GM12875 (cell line): ENCODE measurements at regions not wholly inside any gene's neighbourhood (a gene's known extent, or its start where the extent isn't known, plus 50 kb on each side); places are given as distances from the start of the nearest gene placed in this dataset.
A peak's percentile ranks its signal among the peaks of the same experiment; 100 is the strongest.

Experiments
- H3K4me3 ChIP-seq: one replicate; pipeline ENCODE4 v1.5.1; 2011; ENCODE audit warnings: low read depth, low read length, control low read depth
- CTCF ChIP-seq: IDR thresholded peaks from 2 replicates; pipeline ENCODE4 v1.5.1; 2011; ENCODE audit warnings: low read depth, mild to moderate bottlenecking, control low read depth, inconsistent platforms, low read length, moderate library complexity, borderline replicate concordance; ENCODE audit not compliant: insufficient read depth

DNA sequence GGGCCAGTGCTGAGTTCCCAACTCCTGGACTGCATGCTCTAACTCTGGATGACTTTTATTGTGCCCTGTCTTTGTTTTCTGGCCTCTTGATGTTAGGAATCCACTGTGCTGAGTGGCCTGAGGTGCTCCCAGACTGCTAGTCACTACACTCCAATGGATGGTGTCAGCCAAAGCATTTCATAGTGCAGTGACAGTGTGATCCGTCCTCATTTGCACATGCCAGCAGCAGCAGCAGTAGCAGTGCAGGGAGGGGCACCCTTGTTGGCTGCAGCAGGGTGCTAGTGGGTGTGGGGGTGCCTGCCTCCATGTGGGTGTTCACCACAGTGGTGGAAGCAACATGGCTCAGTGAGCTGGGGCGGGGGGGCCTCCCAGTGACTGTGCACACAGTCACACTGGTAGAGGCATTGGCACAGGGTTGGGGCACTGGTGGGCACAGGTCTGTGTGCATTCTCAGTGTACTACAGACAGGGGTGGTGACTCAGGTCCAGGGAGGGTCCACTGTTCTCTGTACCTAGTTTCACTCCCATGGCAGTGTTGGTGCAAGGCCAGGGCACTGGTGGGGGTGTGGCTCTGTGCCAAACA lies 214.0 kb downstream of the ZC3H11B start:
- no peak overlapping the region for H3K4me3 ChIP-seq
- TF ChIP-seq CTCF, result no peak

DNA sequence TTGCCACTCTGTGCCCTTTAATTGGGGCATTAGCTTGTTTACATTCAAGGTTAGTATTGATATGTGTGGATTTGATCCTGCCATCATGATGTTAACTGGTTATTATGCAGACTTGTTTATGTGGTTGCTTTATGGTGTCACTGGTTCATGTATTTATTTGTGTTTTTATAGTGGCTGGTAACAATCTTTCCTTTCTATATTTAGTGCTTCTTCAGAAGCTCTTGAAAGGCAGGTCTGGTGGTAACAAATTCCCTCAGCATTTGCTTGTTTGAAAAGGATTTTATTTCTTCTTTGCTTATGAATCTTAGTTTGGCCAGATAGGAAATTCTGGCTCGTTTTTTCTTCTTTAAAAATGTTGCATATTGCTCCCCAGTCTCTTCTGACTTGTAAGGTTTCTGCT lies 215.4 kb downstream of the ZC3H11B start:
- TF ChIP-seq CTCF, result no peak
- no peak overlapping the region for H3K4me3 ChIP-seq

- no peak for TF ChIP-seq CTCF
Measured at GRCh38 chr1:219391297-219391696, 217.6 kb downstream of the LYPLAL1 start.

GRCh38 chr1:219387211-219387610 lies 213.5 kb downstream of the LYPLAL1 start:
- TF ChIP-seq CTCF, result no peak
- H3K4me3 ChIP-seq, result no peak overlapping the region

More at GRCh38 chr1:219391297-219391696, 217.6 kb downstream of the LYPLAL1 start:
- H3K4me3 ChIP-seq, result no peak overlapping the region

GRCh38 chr1:219385787-219386427 lies 212.2 kb downstream of the LYPLAL1 start:
- H3K4me3 ChIP-seq, result no peak overlapping the region
- TF ChIP-seq CTCF, result peak; percentile 74

GRCh38 chr1:219383281-219383680 lies 209.6 kb downstream of the LYPLAL1 start:
- no peak for TF ChIP-seq CTCF

GRCh38 chr1:219381396-219381795 lies 207.7 kb downstream of the LYPLAL1 start:
- no peak overlapping the region for H3K4me3 ChIP-seq
- TF ChIP-seq CTCF, result no peak

More at GRCh38 chr1:219383281-219383680, 209.6 kb downstream of the LYPLAL1 start:
- no peak overlapping the region for H3K4me3 ChIP-seq
